GM23338 (cell line): ENCODE measurements at regions not wholly inside any gene's neighbourhood (a gene's known extent, or its start where the extent isn't known, plus 50 kb on each side); places are given as distances from the start of the nearest gene placed in this dataset.

Experiments
- POLR2AphosphoS5 ChIP-seq: IDR thresholded peaks from 2 replicates; pipeline ENCODE4 v1.6.1; 2016; ENCODE audit warnings: antibody characterized with exemption, low read depth
- TF ChIP-seq, protein P1 (sequence below), 2 experiments: fragments of 200-600 bp in 1 of 2; sonication (generic) in 1 of 2; conservative IDR thresholded peaks; 2 replicates each; pipeline versions ENCODE4 v1.5.1 to v1.6.1; 2016 to 2017; ENCODE audit warnings: antibody characterized with exemption in 2 of 2, low read depth in 2 of 2, mild to moderate bottlenecking in 2 of 2, moderate library complexity in 1 of 2

DNA sequence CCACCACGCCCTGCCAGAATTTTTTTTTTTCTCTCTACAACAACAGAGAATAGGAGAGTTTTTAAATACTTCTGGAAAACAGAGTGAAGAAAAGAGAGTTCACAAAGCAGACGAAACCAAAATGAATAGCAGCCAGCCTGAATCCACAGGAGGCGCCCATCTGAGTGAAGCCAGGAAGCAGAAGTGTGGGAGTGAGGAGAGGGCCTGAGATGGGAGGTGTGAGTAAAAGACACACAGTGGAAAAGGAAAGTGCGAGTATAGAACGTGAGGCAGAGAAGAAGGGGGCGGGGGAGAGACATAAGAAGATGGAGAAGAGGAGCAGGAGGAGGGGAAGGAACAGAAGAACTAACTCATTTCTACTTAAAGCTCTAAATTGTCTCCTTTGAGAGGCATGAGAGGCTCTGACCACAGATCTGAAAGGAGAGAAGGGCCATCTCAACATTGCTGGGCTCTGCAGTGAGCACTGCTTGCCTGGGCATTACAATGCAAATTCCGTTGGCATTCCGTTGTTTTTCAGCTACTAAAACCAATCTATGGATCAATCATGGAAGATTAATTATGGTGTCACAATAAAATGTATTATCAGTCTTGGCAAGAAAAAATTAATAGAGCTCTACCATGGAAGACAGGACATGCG lies 140.1 kb upstream of the CPSF6 start:
- TF ChIP-seq, protein P1, sequence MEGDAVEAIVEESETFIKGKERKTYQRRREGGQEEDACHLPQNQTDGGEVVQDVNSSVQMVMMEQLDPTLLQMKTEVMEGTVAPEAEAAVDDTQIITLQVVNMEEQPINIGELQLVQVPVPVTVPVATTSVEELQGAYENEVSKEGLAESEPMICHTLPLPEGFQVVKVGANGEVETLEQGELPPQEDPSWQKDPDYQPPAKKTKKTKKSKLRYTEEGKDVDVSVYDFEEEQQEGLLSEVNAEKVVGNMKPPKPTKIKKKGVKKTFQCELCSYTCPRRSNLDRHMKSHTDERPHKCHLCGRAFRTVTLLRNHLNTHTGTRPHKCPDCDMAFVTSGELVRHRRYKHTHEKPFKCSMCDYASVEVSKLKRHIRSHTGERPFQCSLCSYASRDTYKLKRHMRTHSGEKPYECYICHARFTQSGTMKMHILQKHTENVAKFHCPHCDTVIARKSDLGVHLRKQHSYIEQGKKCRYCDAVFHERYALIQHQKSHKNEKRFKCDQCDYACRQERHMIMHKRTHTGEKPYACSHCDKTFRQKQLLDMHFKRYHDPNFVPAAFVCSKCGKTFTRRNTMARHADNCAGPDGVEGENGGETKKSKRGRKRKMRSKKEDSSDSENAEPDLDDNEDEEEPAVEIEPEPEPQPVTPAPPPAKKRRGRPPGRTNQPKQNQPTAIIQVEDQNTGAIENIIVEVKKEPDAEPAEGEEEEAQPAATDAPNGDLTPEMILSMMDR (conservative IDR thresholded peaks at IDR 0.05; ENCODE audit: low read depth in 2 of 2): peak in 1 of 2 experiments; percentile 2; a peak in 1 of 4 replicates
- TF ChIP-seq POLR2AphosphoS5: no peak
